Activated effector memory CD4-positive, alpha-beta T cell treated with anti-CD3 and anti-CD28 coated beads, Interleukin-2, amount 50 U/mL, for 16 hours (primary cell): ENCODE measurements at regions not wholly inside any gene's neighbourhood (a gene's known extent, or its start where the extent isn't known, plus 50 kb on each side); places are given as distances from the start of the nearest gene placed in this dataset.

ENCODE experiments used
- DNase-seq: peaks from one replicate; pipeline ENCODE4 v3.0.0-alpha.2; 2020

GRCh38 chr21:24870633-24871032 is 736.6 kb downstream of the MRPL39 start:
- no peak for DNase-seq

GRCh38 chr21:24869862-24870261 is 737.4 kb downstream of the MRPL39 start:
- DNase-seq: no peak

GRCh38 chr21:24868117-24868516 is 739.2 kb downstream of the MRPL39 start:
- no peak for DNase-seq

GRCh38 chr21:24861471-24861870 is 745.8 kb downstream of the MRPL39 start:
- DNase-seq: no peak

- DNase-seq: no peak
Observed at GRCh38 chr21:24856326-24856725, 751.0 kb downstream of the MRPL39 start.

GRCh38 chr21:24852610-24853195 is 754.6 kb downstream of the MRPL39 start:
- no peak for DNase-seq

GRCh38 chr21:24850121-24850520 is 757.2 kb downstream of the MRPL39 start:
- DNase-seq: no peak

- no peak for DNase-seq
Observed at GRCh38 chr21:24844671-24845070, 762.6 kb downstream of the MRPL39 start.

GRCh38 chr21:24840287-24840686 is 767.0 kb downstream of the MRPL39 start:
- no peak for DNase-seq

- no peak for DNase-seq
Observed at GRCh38 chr21:24832961-24833360, 774.3 kb downstream of the MRPL39 start.

- DNase-seq: no peak
Observed at GRCh38 chr21:24829397-24829796, 777.9 kb downstream of the MRPL39 start.

- DNase-seq: no peak
Observed at GRCh38 chr21:24826822-24827221, 780.5 kb downstream of the MRPL39 start.

- no peak for DNase-seq
Observed at GRCh38 chr21:24825348-24825747, 781.9 kb downstream of the MRPL39 start.

GRCh38 chr21:24824209-24824608 is 783.1 kb downstream of the MRPL39 start:
- no peak for DNase-seq

GRCh38 chr21:24823247-24823646 is 784.0 kb downstream of the MRPL39 start:
- DNase-seq: no peak

GRCh38 chr21:24785033-24785432 is 822.2 kb downstream of the MRPL39 start:
- DNase-seq: no peak

- DNase-seq: no peak
Observed at GRCh38 chr21:24781146-24781545, 826.1 kb downstream of the MRPL39 start.

GRCh38 chr21:24759348-24760075 is 847.8 kb downstream of the MRPL39 start:
- DNase-seq: no peak

- no peak for DNase-seq
Observed at GRCh38 chr21:24738063-24738462, 869.2 kb downstream of the MRPL39 start.

GRCh38 chr21:24737296-24737850 is 869.9 kb downstream of the MRPL39 start:
- DNase-seq: no peak

- no peak for DNase-seq
Observed at GRCh38 chr21:24730661-24731060, 876.6 kb downstream of the MRPL39 start.

GRCh38 chr21:24729568-24729967 is 877.7 kb downstream of the MRPL39 start:
- DNase-seq: no peak

GRCh38 chr21:24727803-24728440 is 879.4 kb downstream of the MRPL39 start:
- DNase-seq: no peak
